Mesenteric fat pad (tissue), 1 donor: ENCODE measurements at regions not wholly inside any gene's neighbourhood (a gene's known extent, or its start where the extent isn't known, plus 50 kb on each side); places are given as distances from the start of the nearest gene placed in this dataset.

Source experiments
- DNase-seq: peaks from one replicate; pipeline ENCODE4 v3.0.0-alpha.2; 2020; ENCODE audit warnings: low spot score
- donor health status: DM: yes; HTN: yes; CAD: no.

- DNase-seq, result no peak
Measured at GRCh38 chr4:152236519-152237056, 299.3 kb downstream of the FBXW7 start.

- DNase-seq, result no peak
Measured at GRCh38 chr4:152235718-152236117, 300.2 kb downstream of the FBXW7 start.

GRCh38 chr4:152234571-152234970 is 301.3 kb downstream of the FBXW7 start:
- no peak for DNase-seq

- no peak for DNase-seq
Measured at GRCh38 chr4:152232271-152232670, 303.6 kb downstream of the FBXW7 start.

GRCh38 chr4:152229782-152230289 is 306.1 kb downstream of the FBXW7 start:
- DNase-seq, result no peak

GRCh38 chr4:152225680-152226079 is 310.2 kb downstream of the FBXW7 start:
- DNase-seq, result no peak

GRCh38 chr4:152224721-152225420 is 311.0 kb downstream of the FBXW7 start:
- DNase-seq, result no peak

GRCh38 chr4:152224223-152224622 is 311.7 kb downstream of the FBXW7 start:
- no peak for DNase-seq

- no peak for DNase-seq
Measured at GRCh38 chr4:152223600-152223999, 312.3 kb downstream of the FBXW7 start.

GRCh38 chr4:152221816-152222516 is 313.9 kb downstream of the FBXW7 start:
- DNase-seq, result no peak

- DNase-seq, result no peak
Measured at GRCh38 chr4:152220201-152220666, 315.7 kb downstream of the FBXW7 start.

GRCh38 chr4:152218576-152218975 is 317.3 kb downstream of the FBXW7 start:
- DNase-seq, result no peak

- no peak for DNase-seq
Measured at GRCh38 chr4:152217896-152218295, 318.0 kb downstream of the FBXW7 start.

GRCh38 chr4:152211936-152212653 is 323.8 kb downstream of the FBXW7 start:
- DNase-seq, result no peak

GRCh38 chr4:152209772-152210493 is 326.0 kb downstream of the FBXW7 start:
- DNase-seq, result no peak

GRCh38 chr4:152207378-152207720 is 328.5 kb downstream of the FBXW7 start:
- DNase-seq, result no peak

- no peak for DNase-seq
Measured at GRCh38 chr4:152206646-152207377, 329.1 kb downstream of the FBXW7 start.

GRCh38 chr4:152206185-152206584 is 329.7 kb downstream of the FBXW7 start:
- no peak for DNase-seq

GRCh38 chr4:152202415-152202814 is 333.5 kb downstream of the FBXW7 start:
- DNase-seq, result no peak
